Fibroblast of lung (primary cell): ENCODE measurements at regions not wholly inside any gene's neighbourhood (a gene's known extent, or its start where the extent isn't known, plus 50 kb on each side); places are given as distances from the start of the nearest gene placed in this dataset.

Source experiments
- DNase-seq, 2 donors: peaks; one replicate each; pipeline versions ENCODE4 v3.0.0 to v3.0.0-alpha.2; 2010; ENCODE audit warnings: low read depth in 2 of 2
- H2AFZ ChIP-seq: 2 replicates; pipeline ENCODE4 v1.5.1; 2012; ENCODE audit warnings: low read length, control low read depth, inconsistent platforms
- H3K27ac ChIP-seq: 2 replicates; pipeline ENCODE4 v1.5.1; 2011; ENCODE audit warnings: low read length, control low read depth; ENCODE audit not compliant: insufficient read depth
- H3K27me3 ChIP-seq: 2 replicates; pipeline ENCODE4 v1.5.1; 2011; ENCODE audit warnings: mild to moderate bottlenecking, low read length; ENCODE audit not compliant: control insufficient read depth, insufficient read depth
- H3K36me3 ChIP-seq: 2 replicates; pipeline ENCODE4 v1.5.1; 2011; ENCODE audit warnings: low read length; ENCODE audit not compliant: control insufficient read depth, insufficient read depth
- H3K4me1 ChIP-seq: 2 replicates; pipeline ENCODE4 v1.5.1; 2011; ENCODE audit warnings: low read length; ENCODE audit not compliant: control insufficient read depth, insufficient read depth; ENCODE audit errors: extremely low read depth
- H3K4me2 ChIP-seq: 2 replicates; pipeline ENCODE4 v1.5.1; 2011; ENCODE audit warnings: low read length, control low read depth; ENCODE audit not compliant: insufficient read depth; ENCODE audit errors: extremely low read depth
- H3K4me3 ChIP-seq, 4 experiments: fragments of 200-600 bp in 1 of 4; sonication (generic) in 1 of 4; replicated peaks in 1 of 4; 2 replicates each; pipeline ENCODE4 v1.5.1; 2011 to 2016; ENCODE audit warnings: low read length in 4 of 4, low read depth in 3 of 4, mild to moderate bottlenecking in 3 of 4, control low read depth in 2 of 4, inconsistent platforms in 1 of 4, mixed read lengths in 1 of 4; ENCODE audit not compliant: insufficient read depth in 1 of 4; ENCODE audit errors: control extremely low read depth in 1 of 4
- H3K79me2 ChIP-seq: 2 replicates; pipeline ENCODE4 v1.5.1; 2012; ENCODE audit warnings: mild to moderate bottlenecking, low read length, inconsistent platforms; ENCODE audit not compliant: control insufficient read depth, insufficient read depth
- H3K9ac ChIP-seq: 2 replicates; pipeline ENCODE4 v1.5.1; 2011; ENCODE audit warnings: mild to moderate bottlenecking, low read length, control low read depth; ENCODE audit not compliant: insufficient read depth
- H3K9me3 ChIP-seq: 2 replicates; pipeline ENCODE4 v1.5.1; 2012; ENCODE audit warnings: low read depth, low read length; ENCODE audit not compliant: control insufficient read depth, insufficient read depth
- H4K20me1 ChIP-seq: 2 replicates; pipeline ENCODE4 v1.5.1; 2011; ENCODE audit warnings: low read length; ENCODE audit not compliant: control insufficient read depth, insufficient read depth; ENCODE audit errors: extremely low read depth
- CTCF ChIP-seq, 2 donors: IDR thresholded peaks in 1 of 2; conservative IDR thresholded peaks in 1 of 2; 1 replicate in 1 of 2; 2 replicates in 1 of 2; pipeline ENCODE4 v1.5.1; 2011 to 2012; ENCODE audit warnings: low read length in 2 of 2, control low read depth in 1 of 2, inconsistent platforms in 1 of 2, low read depth in 1 of 2, mild to moderate bottlenecking in 1 of 2
- EZH2 ChIP-seq: IDR thresholded peaks from 2 replicates; pipeline ENCODE4 v1.5.1; 2012; ENCODE audit warnings: low read length, control low read depth, mild to moderate bottlenecking; ENCODE audit errors: missing control alignments

DNA sequence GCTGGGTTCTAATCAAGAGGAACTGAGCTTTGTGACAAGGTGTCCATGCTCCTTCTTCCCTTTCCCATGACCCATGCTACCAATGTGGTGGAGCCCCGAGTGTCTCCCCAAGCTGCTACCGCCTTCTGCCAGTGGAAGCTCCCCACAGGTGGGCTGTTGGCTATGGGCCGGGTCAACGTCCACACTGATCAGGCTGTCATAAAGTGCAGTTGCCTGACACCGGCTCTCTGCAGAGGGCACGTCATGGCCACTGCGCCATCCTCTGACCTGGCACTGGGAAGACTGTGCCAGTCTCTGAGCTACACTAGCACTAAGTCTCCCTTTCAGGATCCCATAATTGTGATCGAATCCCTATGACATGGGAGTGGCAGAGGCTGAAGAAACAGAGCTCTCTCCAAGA, 192.3 kb downstream of the USP12 start:
- Histone ChIP-seq H2AFZ (no peak overlapping the region), H3K79me2 (no peaks in the 10 kb centered on the region), H3K27ac (no peak overlapping the region), H4K20me1 (no peaks in the 10 kb centered on the region), H3K4me2 (no peak overlapping the region), H3K9me3 (no peaks in the 10 kb centered on the region), H3K27me3 (no peaks in the 10 kb centered on the region), H3K36me3 (no peaks in the 10 kb centered on the region), H3K9ac (no peak overlapping the region), H3K4me1 (peaks cover 6% of the 10 kb centered on the region), H3K4me3 (no peak overlapping the region)
- no peak for DNase-seq
- TF ChIP-seq CTCF (conservative IDR thresholded peaks at IDR 0.05 in 1 of 2, IDR thresholded peaks at IDR 0.05 in 1 of 2; ENCODE audit: low read depth in 1 of 2, low read length in 2 of 2) = no peak
- no peak for TF ChIP-seq EZH2

DNA sequence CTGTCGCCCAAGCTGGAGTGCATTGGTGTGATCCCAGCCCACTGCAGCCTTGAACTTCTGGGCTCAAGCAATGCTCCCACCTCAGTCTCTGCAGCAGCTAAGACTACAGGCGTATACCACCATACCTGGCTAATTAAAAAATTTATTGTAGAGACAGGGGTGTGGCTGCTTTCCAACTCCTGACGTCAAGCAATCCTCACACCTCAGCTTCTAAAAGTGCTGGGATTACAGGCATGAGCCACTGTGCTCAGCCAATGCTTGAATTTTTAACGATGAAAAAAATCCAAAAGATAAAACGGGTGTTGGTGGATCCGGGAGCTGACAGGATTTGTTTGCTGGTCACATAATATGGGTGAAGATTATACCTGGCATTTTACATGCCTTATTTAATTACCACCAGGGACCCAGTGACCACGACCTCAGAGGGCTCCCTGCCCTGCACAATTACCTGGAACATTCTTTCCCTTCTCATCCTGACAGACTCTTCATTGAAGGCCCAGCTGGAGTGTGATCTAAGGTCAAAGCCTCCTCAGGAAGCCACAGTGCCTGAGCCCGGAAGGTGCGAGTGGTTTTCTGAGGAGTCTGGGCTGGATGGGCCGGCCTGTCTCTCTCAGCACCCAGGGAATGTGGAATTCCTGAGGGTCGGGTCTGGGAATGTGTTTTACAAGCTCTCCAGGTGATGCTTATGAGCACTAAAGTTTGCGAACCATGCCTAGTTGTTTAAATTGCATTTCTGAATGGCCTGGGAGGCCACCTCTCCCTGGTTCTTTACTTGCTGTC, 193.3 kb downstream of the USP12 start:
- Histone ChIP-seq H3K4me2 (no peak overlapping the region), H3K9me3 (no peaks in the 10 kb centered on the region), H3K4me3 (no peak overlapping the region), H3K4me1 (peaks cover 1% of the 10 kb centered on the region), H3K79me2 (no peaks in the 10 kb centered on the region), H3K9ac (no peak overlapping the region), H3K27me3 (no peaks in the 10 kb centered on the region), H3K27ac (no peak overlapping the region), H4K20me1 (no peaks in the 10 kb centered on the region), H2AFZ (no peak overlapping the region), H3K36me3 (no peaks in the 10 kb centered on the region)
- TF ChIP-seq EZH2 = no peak
- no peak for TF ChIP-seq CTCF (conservative IDR thresholded peaks at IDR 0.05 in 1 of 2, IDR thresholded peaks at IDR 0.05 in 1 of 2; ENCODE audit: low read depth in 1 of 2, low read length in 2 of 2)
- no peak for DNase-seq

GRCh38 chr13:26977541-26977940, 194.1 kb downstream of the USP12 start:
- Histone ChIP-seq H2AFZ (no peak overlapping the region), H3K79me2 (no peaks in the 10 kb centered on the region), H3K36me3 (no peaks in the 10 kb centered on the region), H3K4me3 (no peak overlapping the region), H3K27me3 (no peaks in the 10 kb centered on the region), H3K4me1 (no peaks in the 10 kb centered on the region), H3K9ac (no peak overlapping the region), H4K20me1 (no peaks in the 10 kb centered on the region), H3K4me2 (no peak overlapping the region), H3K27ac (no peak overlapping the region), H3K9me3 (no peaks in the 10 kb centered on the region)
- TF ChIP-seq EZH2 = no peak
- no peak for TF ChIP-seq CTCF (conservative IDR thresholded peaks at IDR 0.05 in 1 of 2, IDR thresholded peaks at IDR 0.05 in 1 of 2; ENCODE audit: low read depth in 1 of 2, low read length in 2 of 2)
- DNase-seq = peak in 1 of 2 donors; percentile 71
